Endothelial cell of umbilical vein (primary cell): ENCODE measurements at regions not wholly inside any gene's neighbourhood (a gene's known extent, or its start where the extent isn't known, plus 50 kb on each side); places are given as distances from the start of the nearest gene placed in this dataset.
A peak's percentile ranks its signal among the peaks of the same experiment; 100 is the strongest.

Experiments
- BruUV-seq: library from RNA; stranded (reverse); fragments of 400-500 nt; replicated peaks from 2 replicates; lab custom pipeline; 2021; lab: Mats Ljungman, UMichigan
- CTCF ChIA-PET: fragments of 300-600, 350-600 bp; sonication (Branson Sonifier 250); formaldehyde crosslinking; loops from one replicate; lab custom pipeline; 2021; ENCODE audit warnings: antibody characterized with exemption, inconsistent platforms; lab: Charles Lee
- POLR2A ChIA-PET: fragments of 300-600, 350-600 bp; sonication (Branson Sonifier 250); formaldehyde crosslinking; loops from one replicate; lab custom pipeline; 2021; ENCODE audit warnings: antibody characterized with exemption, inconsistent platforms; lab: Charles Lee
- DNase-seq: peaks from one replicate; pipeline ENCODE4 v3.0.0-alpha.2; 2011; ENCODE audit warnings: low read depth, low spot score
- FAIRE-seq: peaks from 2 replicates; lab custom pipeline; 2011; peaks lifted over from hg19 to GRCh38; lab: Jason Lieb, UNC
- H2AFZ ChIP-seq: 2 replicates; pipeline ENCODE4 v1.6.0; 2012; ENCODE audit warnings: low read depth, low read length, control low read depth, inconsistent platforms
- H3K27ac ChIP-seq: 2 replicates; pipeline ENCODE4 v1.5.1; 2011; ENCODE audit warnings: low read depth, mild to moderate bottlenecking, control low read depth, low read length, moderate library complexity; ENCODE audit not compliant: insufficient read depth
- H3K27me3 ChIP-seq, 2 experiments: 2 replicates each; pipeline versions ENCODE4 v1.6.0 to v1.6.1; 2011; ENCODE audit warnings: low read length in 2 of 2, mixed read lengths in 1 of 2; ENCODE audit not compliant: control insufficient read depth in 2 of 2, insufficient read depth in 2 of 2
- H3K36me3 ChIP-seq, 2 experiments: 2 replicates in 1 of 2; 3 replicates in 1 of 2; pipeline ENCODE4 v1.5.1; 2011; ENCODE audit warnings: low read length in 2 of 2, mild to moderate bottlenecking in 1 of 2, moderate library complexity in 1 of 2; ENCODE audit not compliant: control insufficient read depth in 2 of 2, insufficient read depth in 2 of 2; ENCODE audit errors: extremely low read depth in 1 of 2
- H3K4me1 ChIP-seq: 3 replicates; pipeline ENCODE4 v1.5.1; 2011; ENCODE audit warnings: mild to moderate bottlenecking, low read length; ENCODE audit not compliant: control insufficient read depth, insufficient read depth; ENCODE audit errors: extremely low read depth
- H3K4me2 ChIP-seq: 2 replicates; pipeline ENCODE4 v1.6.1; 2011; ENCODE audit warnings: low read length, control low read depth, mixed read lengths; ENCODE audit not compliant: insufficient read depth
- H3K4me3 ChIP-seq, 3 experiments: fragments of 200-600 bp in 1 of 3; sonication (generic), shearing (Covaris generic) in 1 of 3; replicated peaks in 1 of 3; 2 replicates each; pipeline ENCODE4 v1.5.1; 2011 to 2016; ENCODE audit warnings: control low read depth in 3 of 3, low read length in 3 of 3, mild to moderate bottlenecking in 2 of 3, inconsistent platforms in 1 of 3, low read depth in 1 of 3, moderate library complexity in 1 of 3; ENCODE audit not compliant: insufficient read depth in 1 of 3
- H3K79me2 ChIP-seq: 2 replicates; pipeline ENCODE4 v1.6.0; 2012; ENCODE audit warnings: low read length, inconsistent platforms; ENCODE audit not compliant: control insufficient read depth, insufficient read depth
- H3K9ac ChIP-seq: replicated peaks from 2 replicates; pipeline ENCODE3; 2011; ENCODE audit warnings: low read length, control low read depth; ENCODE audit not compliant: insufficient read depth; ENCODE audit errors: extremely low read depth
- H3K9me1 ChIP-seq: replicated peaks from 3 replicates; pipeline ENCODE4 v1.6.0; 2011; ENCODE audit warnings: mild to moderate bottlenecking, low read length; ENCODE audit not compliant: control insufficient read depth, insufficient read depth; ENCODE audit errors: extremely low read depth
- H3K9me3 ChIP-seq: replicated peaks from 2 replicates; pipeline ENCODE4 v1.5.1; 2012; ENCODE audit warnings: low read length, inconsistent platforms; ENCODE audit not compliant: control insufficient read depth, insufficient read depth
- H4K20me1 ChIP-seq: replicated peaks from 2 replicates; pipeline ENCODE3; 2011; ENCODE audit warnings: mild to moderate bottlenecking, low read length; ENCODE audit not compliant: control insufficient read depth, insufficient read depth; ENCODE audit errors: extremely low read depth
- EZH2 ChIP-seq: IDR thresholded peaks from 2 replicates; pipeline ENCODE4 v1.6.1; 2012; ENCODE audit warnings: borderline replicate concordance, low read depth, mild to moderate bottlenecking, moderate library complexity, low read length, inconsistent platforms; ENCODE audit not compliant: severe bottlenecking
- FOS ChIP-seq: IDR thresholded peaks from 2 replicates; pipeline ENCODE4 v1.6.1; 2011; ENCODE audit warnings: mild to moderate bottlenecking, low read length, moderate library complexity, borderline replicate concordance; ENCODE audit not compliant: insufficient read depth
- GATA2 ChIP-seq: IDR thresholded peaks from 2 replicates; pipeline ENCODE4 v1.7.0; 2011; ENCODE audit warnings: low read depth, mild to moderate bottlenecking, moderate library complexity, mixed read lengths, low read length; ENCODE audit not compliant: insufficient read length, insufficient read depth
- JUN ChIP-seq: IDR thresholded peaks from 2 replicates; pipeline ENCODE4 v1.6.1; 2011; ENCODE audit warnings: borderline replicate concordance, low read depth; ENCODE audit not compliant: insufficient read length, insufficient read depth
- MYC ChIP-seq: IDR thresholded peaks from one replicate; pipeline ENCODE4 v1.6.1; 2011; ENCODE audit warnings: mild to moderate bottlenecking, low read depth, low read length
- POLR2A ChIP-seq: IDR thresholded peaks from 2 replicates; pipeline ENCODE4 v1.6.1; 2012; ENCODE audit warnings: low read depth, mild to moderate bottlenecking, control low read depth, low read length
- POLR2AphosphoS5 ChIP-seq: IDR thresholded peaks from 2 replicates; pipeline ENCODE4 v1.6.1; 2012; ENCODE audit warnings: low read depth, mild to moderate bottlenecking, control low read depth, low read length, moderate library complexity; ENCODE audit not compliant: insufficient read depth
- dilution Hi-C: fragments of 300-500 bp; cut with MboI; formaldehyde crosslinking; loops from one replicate; pipeline ENCODE4 v1.15.0; 2019; ENCODE audit warnings: low sequenced_read_pairs; ENCODE audit not compliant: extremely low pct_ligation_motif_present
- intact Hi-C: fragments of 100-400 bp; cut with micrococcal nuclease; formaldehyde crosslinking; loops from one replicate; pipeline ENCODE4 v1.10.0; 2022
- TF ChIP-seq, protein P1 (sequence below): IDR thresholded peaks from 2 replicates; pipeline ENCODE4 v1.6.1; 2011; ENCODE audit not compliant: insufficient read depth, insufficient read length
- TF ChIP-seq, protein P2 (sequence below), 2 donors: IDR thresholded peaks; 1 replicate in 1 of 2; 2 replicates in 1 of 2; pipeline ENCODE4 v1.5.1; 2011; ENCODE audit warnings: low read length in 2 of 2, mild to moderate bottlenecking in 2 of 2, moderate library complexity in 2 of 2, control low read depth in 1 of 2, inconsistent platforms in 1 of 2, low read depth in 1 of 2; ENCODE audit not compliant: insufficient read depth in 1 of 2; ENCODE audit errors: extremely low read depth in 1 of 2

DNA sequence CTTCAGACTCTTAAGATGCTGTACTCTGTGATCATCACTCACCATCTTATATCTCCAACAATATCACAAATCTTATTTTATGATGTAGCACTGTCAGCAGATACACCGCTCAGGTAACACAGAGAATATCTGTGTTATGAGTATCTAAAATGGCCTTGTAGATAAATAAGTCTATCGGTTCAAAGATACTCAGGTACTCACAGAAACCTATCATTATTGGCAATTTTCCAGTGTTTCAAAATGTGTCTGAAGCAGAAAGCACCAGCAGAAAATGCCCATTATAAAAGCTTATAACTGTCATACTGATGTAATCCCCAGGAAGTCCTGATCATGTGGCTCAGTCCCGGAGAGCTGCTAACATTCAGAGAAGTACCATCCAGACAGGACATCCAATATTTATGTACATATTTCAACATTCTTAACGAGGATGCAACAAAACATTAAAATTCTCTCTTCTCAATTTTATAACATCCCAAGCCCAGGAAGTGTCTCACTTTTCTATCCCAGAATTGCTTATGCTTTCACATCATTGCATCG lies 190.7 kb upstream of the LMNTD1 start:
- intact Hi-C loops (no loop called here), dilution Hi-C loops (no loop called here)
- POLR2A ChIA-PET: no interaction called here
- Histone ChIP-seq H3K36me3 (no peaks in the 10 kb centered on the region), H3K4me2 (no peak overlapping the region), H4K20me1 (no peaks in the 10 kb centered on the region), H3K4me3 (no peak overlapping the region), H3K27ac (no peak overlapping the region), H3K9me3 (no peaks in the 10 kb centered on the region), H3K4me1 (peaks cover 10% of the 10 kb centered on the region), H3K9ac (no peak overlapping the region), H3K79me2 (no peaks in the 10 kb centered on the region), H3K27me3 (no peaks in the 10 kb centered on the region), H3K9me1 (no peaks in the 10 kb centered on the region), H2AFZ (no peak overlapping the region)
- TF ChIP-seq POLR2A: no peak
- TF ChIP-seq, protein P1, sequence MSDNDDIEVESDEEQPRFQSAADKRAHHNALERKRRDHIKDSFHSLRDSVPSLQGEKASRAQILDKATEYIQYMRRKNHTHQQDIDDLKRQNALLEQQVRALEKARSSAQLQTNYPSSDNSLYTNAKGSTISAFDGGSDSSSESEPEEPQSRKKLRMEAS: no peak
- no peak for TF ChIP-seq JUN
- TF ChIP-seq FOS: no peak
- TF ChIP-seq, protein P2, sequence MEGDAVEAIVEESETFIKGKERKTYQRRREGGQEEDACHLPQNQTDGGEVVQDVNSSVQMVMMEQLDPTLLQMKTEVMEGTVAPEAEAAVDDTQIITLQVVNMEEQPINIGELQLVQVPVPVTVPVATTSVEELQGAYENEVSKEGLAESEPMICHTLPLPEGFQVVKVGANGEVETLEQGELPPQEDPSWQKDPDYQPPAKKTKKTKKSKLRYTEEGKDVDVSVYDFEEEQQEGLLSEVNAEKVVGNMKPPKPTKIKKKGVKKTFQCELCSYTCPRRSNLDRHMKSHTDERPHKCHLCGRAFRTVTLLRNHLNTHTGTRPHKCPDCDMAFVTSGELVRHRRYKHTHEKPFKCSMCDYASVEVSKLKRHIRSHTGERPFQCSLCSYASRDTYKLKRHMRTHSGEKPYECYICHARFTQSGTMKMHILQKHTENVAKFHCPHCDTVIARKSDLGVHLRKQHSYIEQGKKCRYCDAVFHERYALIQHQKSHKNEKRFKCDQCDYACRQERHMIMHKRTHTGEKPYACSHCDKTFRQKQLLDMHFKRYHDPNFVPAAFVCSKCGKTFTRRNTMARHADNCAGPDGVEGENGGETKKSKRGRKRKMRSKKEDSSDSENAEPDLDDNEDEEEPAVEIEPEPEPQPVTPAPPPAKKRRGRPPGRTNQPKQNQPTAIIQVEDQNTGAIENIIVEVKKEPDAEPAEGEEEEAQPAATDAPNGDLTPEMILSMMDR (IDR thresholded peaks at IDR 0.05; ENCODE audit: extremely low read depth in 1 of 2, insufficient read depth in 1 of 2, low read depth in 1 of 2, low read length in 2 of 2): no peak
- no peak for TF ChIP-seq MYC
- TF ChIP-seq GATA2: no peak
- no peak for TF ChIP-seq POLR2AphosphoS5
- TF ChIP-seq EZH2: no peak
- FAIRE-seq (peak; percentile 31), DNase-seq (no peak)
- no TSS peak for BruUV-seq
- CTCF ChIA-PET: interaction anchor here (1.0 to 1.5 kb wide), 2 partner anchors 9 to 13 kb away, joined by 3 to 4 read pairs; no protein-coding TSS in a partner anchor
